HG03571 (cell line): ENCODE measurements at regions not wholly inside any gene's neighbourhood (a gene's known extent, or its start where the extent isn't known, plus 50 kb on each side); places are given as distances from the start of the nearest gene placed in this dataset.

Source experiments
- ATAC-seq: cut with Tn5 transposase; IDR thresholded peaks from one replicate; pipeline ENCODE4 v1.9.1; 2021; ENCODE audit not compliant: unreplicated experiment

GRCh38 chr9:90010793-90011192, 406.0 kb downstream of the GADD45G start:
- ATAC-seq: no peak

GRCh38 chr9:90012949-90013348, 408.1 kb downstream of the GADD45G start:
- no peak for ATAC-seq

GRCh38 chr9:90013778-90014177, 409.0 kb downstream of the GADD45G start:
- ATAC-seq: no peak

- no peak for ATAC-seq
These were observed 409.6 kb downstream of the GADD45G start for GRCh38 chr9:90014421-90014820.

- ATAC-seq: no peak
These were observed 411.5 kb downstream of the GADD45G start for GRCh38 chr9:90016272-90016671.

GRCh38 chr9:90017679-90018078, 412.9 kb downstream of the GADD45G start:
- ATAC-seq: no peak

GRCh38 chr9:90018688-90019087, 413.9 kb downstream of the GADD45G start:
- no peak for ATAC-seq

- no peak for ATAC-seq
These were observed 414.8 kb downstream of the GADD45G start for GRCh38 chr9:90019626-90020025.

- no peak for ATAC-seq
These were observed 415.6 kb downstream of the GADD45G start for GRCh38 chr9:90020276-90020871.

GRCh38 chr9:90021216-90021906, 416.5 kb downstream of the GADD45G start:
- ATAC-seq: no peak

- no peak for ATAC-seq
These were observed 417.7 kb downstream of the GADD45G start for GRCh38 chr9:90022474-90022873.

- ATAC-seq: no peak
These were observed 419.0 kb downstream of the GADD45G start for GRCh38 chr9:90023861-90024260.

- no peak for ATAC-seq
These were observed 419.6 kb downstream of the GADD45G start for GRCh38 chr9:90024409-90024808.

GRCh38 chr9:90024823-90025222, 420.0 kb downstream of the GADD45G start:
- no peak for ATAC-seq

GRCh38 chr9:90025816-90026215, 421.0 kb downstream of the GADD45G start:
- no peak for ATAC-seq

GRCh38 chr9:90027296-90027790, 422.5 kb downstream of the GADD45G start:
- ATAC-seq: no peak

- no peak for ATAC-seq
These were observed 424.6 kb downstream of the GADD45G start for GRCh38 chr9:90029386-90029785.

- ATAC-seq: no peak
These were observed 425.2 kb downstream of the GADD45G start for GRCh38 chr9:90029996-90030395.

GRCh38 chr9:90032296-90033027, 427.6 kb downstream of the GADD45G start:
- ATAC-seq: no peak

- no peak for ATAC-seq
These were observed 428.3 kb downstream of the GADD45G start for GRCh38 chr9:90033028-90033650.

- ATAC-seq: no peak
These were observed 429.3 kb downstream of the GADD45G start for GRCh38 chr9:90034071-90034470.

- ATAC-seq: no peak
These were observed 430.7 kb downstream of the GADD45G start for GRCh38 chr9:90035471-90035870.
